Keratinocyte (primary cell): ENCODE measurements at regions not wholly inside any gene's neighbourhood (a gene's known extent, or its start where the extent isn't known, plus 50 kb on each side); places are given as distances from the start of the nearest gene placed in this dataset.

Experiments
- DNase-seq: peaks from one replicate; pipeline ENCODE4 v3.0.0-alpha.2; 2011; ENCODE audit warnings: low read depth, missing footprints, low spot score
- FAIRE-seq: peaks from 2 replicates; lab custom pipeline; 2011; peaks lifted over from hg19 to GRCh38; lab: Jason Lieb, UNC
- H2AFZ ChIP-seq: 2 replicates; pipeline ENCODE4 v1.6.0; 2012; ENCODE audit warnings: low read length, control low read depth, inconsistent platforms; ENCODE audit not compliant: control insufficient read depth
- H3K27ac ChIP-seq: 2 replicates; pipeline ENCODE4 v1.5.1; 2011; ENCODE audit warnings: low read length; ENCODE audit not compliant: control insufficient read depth, insufficient read depth
- H3K27me3 ChIP-seq: 3 replicates; pipeline ENCODE4 v1.6.0; 2011; ENCODE audit warnings: low read length; ENCODE audit not compliant: control insufficient read depth, insufficient read depth; ENCODE audit errors: extremely low read depth
- H3K36me3 ChIP-seq, 2 experiments: 2 replicates in 1 of 2; 3 replicates in 1 of 2; pipeline ENCODE4 v1.5.1; 2011; ENCODE audit warnings: low read length in 2 of 2, mild to moderate bottlenecking in 1 of 2; ENCODE audit not compliant: control insufficient read depth in 2 of 2, insufficient read depth in 2 of 2; ENCODE audit errors: extremely low read depth in 1 of 2
- H3K4me1 ChIP-seq: 3 replicates; pipeline ENCODE4 v1.5.1; 2011; ENCODE audit warnings: low read length; ENCODE audit not compliant: control insufficient read depth, insufficient read depth; ENCODE audit errors: extremely low read depth
- H3K4me2 ChIP-seq: 3 replicates; pipeline ENCODE4 v1.6.0; 2011; ENCODE audit warnings: low read depth, low read length; ENCODE audit not compliant: control insufficient read depth, insufficient read depth; ENCODE audit errors: extremely low read depth
- H3K4me3 ChIP-seq, 3 experiments: fragments of 200-600 bp in 1 of 3; sonication (generic) in 1 of 3; 2 replicates in 2 of 3; 3 replicates in 1 of 3; pipeline ENCODE4 v1.5.1; 2011 to 2016; ENCODE audit warnings: low read length in 3 of 3, mild to moderate bottlenecking in 3 of 3, control low read depth in 2 of 3, inconsistent platforms in 1 of 3, low read depth in 1 of 3, mixed read lengths in 1 of 3, mixed run types in 1 of 3, moderate library complexity in 1 of 3; ENCODE audit not compliant: control insufficient read depth in 2 of 3, insufficient read depth in 2 of 3; ENCODE audit errors: extremely low read depth in 1 of 3
- H3K79me2 ChIP-seq: 2 replicates; pipeline ENCODE4 v1.6.0; 2012; ENCODE audit warnings: low read length; ENCODE audit not compliant: control insufficient read depth, insufficient read depth
- H3K9ac ChIP-seq: 3 replicates; pipeline ENCODE4 v1.6.0; 2011; ENCODE audit warnings: low read length; ENCODE audit not compliant: control insufficient read depth, insufficient read depth; ENCODE audit errors: extremely low read depth
- H3K9me1 ChIP-seq: 3 replicates; pipeline ENCODE4 v1.6.0; 2011; ENCODE audit warnings: low read length; ENCODE audit not compliant: control insufficient read depth, insufficient read depth; ENCODE audit errors: extremely low read depth
- H3K9me3 ChIP-seq: 2 replicates; pipeline ENCODE4 v1.5.1; 2012; ENCODE audit warnings: low read depth, low read length; ENCODE audit not compliant: control insufficient read depth
- H4K20me1 ChIP-seq: 3 replicates; pipeline ENCODE4 v1.6.0; 2011; ENCODE audit warnings: low read length; ENCODE audit not compliant: control insufficient read depth, insufficient read depth; ENCODE audit errors: extremely low read depth
- CTCF ChIP-seq, 3 experiments: IDR thresholded peaks in 1 of 3; conservative IDR thresholded peaks in 1 of 3; optimal IDR thresholded peaks in 1 of 3; 2 replicates in 2 of 3; 3 replicates in 1 of 3; pipeline versions ENCODE3 to v1.5.1; 2011; ENCODE audit warnings: low read length in 3 of 3, mild to moderate bottlenecking in 3 of 3, moderate library complexity in 2 of 3, control low read depth in 1 of 3, inconsistent platforms in 1 of 3; ENCODE audit not compliant: insufficient read depth in 2 of 3; ENCODE audit errors: extremely low read depth in 1 of 3
- EZH2 ChIP-seq: IDR thresholded peaks from one replicate; pipeline ENCODE4 v1.6.1; 2012; ENCODE audit warnings: inconsistent platforms, mild to moderate bottlenecking, low read length, moderate library complexity
- dilution Hi-C: fragments of 300-500 bp; cut with MboI; formaldehyde crosslinking; loops from one replicate; pipeline ENCODE4 v1.7.0; 2020; ENCODE audit warnings: low sequenced_read_pairs; ENCODE audit not compliant: extremely low pct_ligation_motif_present

- Histone ChIP-seq H2AFZ (no peak overlapping the region), H3K9me3 (no peaks in the 10 kb centered on the region), H3K9me1 (no peaks in the 10 kb centered on the region), H3K4me2 (no peak overlapping the region), H3K27ac (no peak overlapping the region), H3K4me1 (no peaks in the 10 kb centered on the region), H3K4me3 (no peak overlapping the region), H3K9ac (no peak overlapping the region), H3K79me2 (no peaks in the 10 kb centered on the region), H4K20me1 (no peaks in the 10 kb centered on the region), H3K36me3 (no peaks in the 10 kb centered on the region), H3K27me3 (no peaks in the 10 kb centered on the region)
- no peak for DNase-seq
- peak; percentile 69 for FAIRE-seq
- TF ChIP-seq EZH2 (no peak), CTCF (optimal IDR thresholded peaks at IDR 0.05 in 1 of 3, IDR thresholded peaks at IDR 0.05 in 1 of 3, conservative IDR thresholded peaks at IDR 0.05 in 1 of 3; ENCODE audit: extremely low read depth in 1 of 3, insufficient read depth in 2 of 3, low read length in 3 of 3) (peak; percentile 40 to 70 (median 58))
- dilution Hi-C loops, result no loop called here
Observed at GRCh38 chr4:24032371-24032989, 142.6 kb upstream of the PPARGC1A start.

- H3K4me2 ChIP-seq, result no peak overlapping the region
- no peak for TF ChIP-seq EZH2
- no peak for TF ChIP-seq CTCF (optimal IDR thresholded peaks at IDR 0.05 in 1 of 3, IDR thresholded peaks at IDR 0.05 in 1 of 3, conservative IDR thresholded peaks at IDR 0.05 in 1 of 3; ENCODE audit: extremely low read depth in 1 of 3, insufficient read depth in 2 of 3, low read length in 3 of 3)
- no peak for DNase-seq
- H3K27ac ChIP-seq, result no peak overlapping the region
- H3K9ac ChIP-seq, result no peak overlapping the region
- no peaks in the 10 kb centered on the region for H3K79me2 ChIP-seq
- H2AFZ ChIP-seq, result no peak overlapping the region
- dilution Hi-C loops, result no loop called here
- no peaks in the 10 kb centered on the region for H3K27me3 ChIP-seq
- no peaks in the 10 kb centered on the region for H3K9me3 ChIP-seq
- FAIRE-seq, result no peak
- H4K20me1 ChIP-seq, result no peaks in the 10 kb centered on the region
- H3K4me1 ChIP-seq, result no peaks in the 10 kb centered on the region
- H3K9me1 ChIP-seq, result no peaks in the 10 kb centered on the region
- H3K4me3 ChIP-seq, result no peak overlapping the region
- H3K36me3 ChIP-seq, result no peaks in the 10 kb centered on the region
Observed at GRCh38 chr4:24026596-24026995, 136.7 kb upstream of the PPARGC1A start.
